Left ventricle myocardium inferior (tissue), 1 donor: ENCODE measurements at regions not wholly inside any gene's neighbourhood (a gene's known extent, or its start where the extent isn't known, plus 50 kb on each side); places are given as distances from the start of the nearest gene placed in this dataset.

Experiments
- DNase-seq: peaks from one replicate; pipeline ENCODE4 v3.0.0-alpha.2; 2020
- H3K27ac ChIP-seq: fragments of 200-600 bp; replicated peaks from 2 replicates; pipeline ENCODE4 v1.8.0; 2021
- H3K27me3 ChIP-seq: fragments of 200-600 bp; 2 replicates; pipeline ENCODE4 v1.8.0; 2021; ENCODE audit warnings: low read depth
- H3K36me3 ChIP-seq: fragments of 200-600 bp; 2 replicates; pipeline ENCODE4 v1.8.0; 2021
- H3K4me1 ChIP-seq: fragments of 200-600 bp; 2 replicates; pipeline ENCODE4 v1.8.0; 2021
- H3K4me3 ChIP-seq: fragments of 200-600 bp; 2 replicates; pipeline ENCODE4 v1.8.0; 2021; ENCODE audit warnings: mild to moderate bottlenecking, moderate library complexity
- H3K9me3 ChIP-seq: fragments of 200-600 bp; replicated peaks from 2 replicates; pipeline ENCODE4 v1.8.0; 2021
- CTCF ChIP-seq: fragments of 200-600 bp; IDR thresholded peaks from 2 replicates; pipeline ENCODE4 v1.8.0; 2021; ENCODE audit warnings: antibody characterized with exemption, mild to moderate bottlenecking, borderline replicate concordance
- intact Hi-C: fragments of 100-400 bp; cut with micrococcal nuclease; formaldehyde crosslinking; loops from one replicate; pipeline ENCODE4 v1.11.0; 2022
- donor health status: DM: no; HTN: yes; CAD: no; lungs with severe emphysema.

GRCh38 chr4:32991663-32992062 lies 2271.5 kb downstream of the PCDH7 start:
- no peak overlapping the region for H3K27ac ChIP-seq
- H3K9me3 ChIP-seq = peaks cover 5% of the 10 kb centered on the region
- TF ChIP-seq CTCF = no peak
- no peaks in the 10 kb centered on the region for H3K27me3 ChIP-seq
- no peaks in the 10 kb centered on the region for H3K36me3 ChIP-seq
- intact Hi-C loops = no loop called here
- H3K4me3 ChIP-seq = no peak overlapping the region
- no peak for DNase-seq
- no peaks in the 10 kb centered on the region for H3K4me1 ChIP-seq

- Histone ChIP-seq H3K9me3 (peaks cover 5% of the 10 kb centered on the region), H3K4me1 (no peaks in the 10 kb centered on the region), H3K4me3 (no peak overlapping the region), H3K36me3 (no peaks in the 10 kb centered on the region), H3K27me3 (no peaks in the 10 kb centered on the region), H3K27ac (no peak overlapping the region)
- TF ChIP-seq CTCF = no peak
- no peak for DNase-seq
- intact Hi-C loops = no loop called here
Observed at GRCh38 chr4:32994981-32995881, 2275.1 kb downstream of the PCDH7 start.

- H3K27me3 ChIP-seq = no peaks in the 10 kb centered on the region
- peaks cover 5% of the 10 kb centered on the region for H3K9me3 ChIP-seq
- H3K27ac ChIP-seq = no peak overlapping the region
- no peaks in the 10 kb centered on the region for H3K4me1 ChIP-seq
- TF ChIP-seq CTCF = no peak
- no peaks in the 10 kb centered on the region for H3K36me3 ChIP-seq
- no peak overlapping the region for H3K4me3 ChIP-seq
- intact Hi-C loops = no loop called here
- no peak for DNase-seq
Observed at GRCh38 chr4:33013282-33013681, 2293.1 kb downstream of the PCDH7 start.

- Histone ChIP-seq H3K27ac (no peak overlapping the region), H3K4me1 (no peaks in the 10 kb centered on the region), H3K4me3 (no peak overlapping the region), H3K36me3 (no peaks in the 10 kb centered on the region), H3K9me3 (no peaks in the 10 kb centered on the region), H3K27me3 (no peaks in the 10 kb centered on the region)
- DNase-seq = no peak
- no peak for TF ChIP-seq CTCF
- intact Hi-C loops = no loop called here
Observed at GRCh38 chr4:33025236-33025635, 2305.1 kb downstream of the PCDH7 start.

GRCh38 chr4:33029976-33030375 lies 2309.8 kb downstream of the PCDH7 start:
- Histone ChIP-seq H3K27me3 (no peaks in the 10 kb centered on the region), H3K27ac (no peak overlapping the region), H3K4me3 (no peak overlapping the region), H3K36me3 (no peaks in the 10 kb centered on the region), H3K9me3 (no peaks in the 10 kb centered on the region), H3K4me1 (no peaks in the 10 kb centered on the region)
- intact Hi-C loops = no loop called here
- TF ChIP-seq CTCF = no peak
- DNase-seq = no peak
